Upper lobe of right lung (tissue), 1 donor: ENCODE measurements at regions not wholly inside any gene's neighbourhood (a gene's known extent, or its start where the extent isn't known, plus 50 kb on each side); places are given as distances from the start of the nearest gene placed in this dataset.

Experiments
- ATAC-seq: fragments of 200-7000 bp; cut with Tn5 transposase; one replicate; pipeline ENCODE4 v1.9.1; 2020; ENCODE audit warnings: mild to moderate bottlenecking, moderate library complexity
- DNase-seq: peaks from one replicate; pipeline ENCODE4 v3.0.0-alpha.2; 2020
- H3K27ac ChIP-seq: fragments of 200-600 bp; one replicate; pipeline ENCODE4 v1.8.0; 2022
- H3K27me3 ChIP-seq: fragments of 200-600 bp; one replicate; pipeline ENCODE4 v1.8.0; 2022; ENCODE audit warnings: mild to moderate bottlenecking
- H3K36me3 ChIP-seq: fragments of 200-600 bp; one replicate; pipeline ENCODE4 v1.8.0; 2022
- H3K4me1 ChIP-seq: fragments of 200-600 bp; one replicate; pipeline ENCODE4 v1.8.0; 2022
- H3K4me3 ChIP-seq: fragments of 200-600 bp; one replicate; pipeline ENCODE4 v1.8.0; 2022; ENCODE audit warnings: mild to moderate bottlenecking
- H3K9me3 ChIP-seq: fragments of 200-600 bp; one replicate; pipeline ENCODE4 v1.8.0; 2022
- intact Hi-C: fragments of 100-400 bp; cut with DNase I; formaldehyde crosslinking; loops from one replicate; pipeline ENCODE4 v1.11.0; 2022
- TF ChIP-seq, protein P1 (sequence below): fragments of 200-600 bp; IDR thresholded peaks from one replicate; pipeline ENCODE4 v1.8.0; 2022; ENCODE audit warnings: antibody characterized with exemption
- donor health status: DM: no; HTN: yes; CAD: no; lungs with severe emphysema.

DNA sequence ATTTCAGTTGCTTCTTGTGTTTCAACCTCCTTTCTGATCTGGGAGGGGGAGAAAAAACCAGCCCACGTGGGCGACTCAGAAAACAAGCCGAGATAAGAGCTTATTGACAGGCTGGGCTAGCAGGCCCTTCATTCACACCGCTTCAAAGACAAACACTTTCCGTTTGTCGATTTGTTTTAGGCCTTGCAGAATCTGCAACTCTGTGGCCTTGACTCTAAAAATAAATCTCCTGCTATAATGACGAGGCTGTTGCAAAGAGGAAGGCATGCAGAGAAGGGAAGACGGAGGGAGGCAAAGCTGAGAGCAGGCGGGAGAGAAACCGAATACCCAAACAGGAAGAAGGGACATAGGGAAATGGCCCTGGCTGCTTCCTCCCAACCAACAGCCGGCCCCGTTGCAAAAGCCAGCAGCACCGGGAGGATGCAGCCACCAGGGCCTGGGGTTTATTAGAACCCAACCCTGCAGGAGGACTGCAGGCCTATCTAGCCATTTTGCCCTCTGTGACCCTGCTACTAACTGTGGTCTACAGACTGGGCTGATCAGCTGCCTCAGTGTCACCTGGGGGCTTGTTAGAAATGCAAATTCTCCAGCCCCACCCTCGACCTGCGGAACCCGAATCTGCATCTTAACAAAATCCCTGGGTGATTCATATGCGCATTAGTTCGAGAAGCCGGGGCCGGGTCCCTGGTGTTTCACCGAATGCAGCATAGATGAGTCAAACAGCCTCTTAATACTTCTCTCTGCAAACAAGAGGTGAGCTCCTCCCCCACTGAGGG, 325.5 kb downstream of the BCOR start:
- DNase-seq = no peak
- peak overlapping the region; percentile 51 for H3K27ac ChIP-seq
- no peaks in the 10 kb centered on the region for H3K9me3 ChIP-seq
- no peaks in the 10 kb centered on the region for H3K4me1 ChIP-seq
- intact Hi-C loops = no loop called here
- TF ChIP-seq, protein P1, sequence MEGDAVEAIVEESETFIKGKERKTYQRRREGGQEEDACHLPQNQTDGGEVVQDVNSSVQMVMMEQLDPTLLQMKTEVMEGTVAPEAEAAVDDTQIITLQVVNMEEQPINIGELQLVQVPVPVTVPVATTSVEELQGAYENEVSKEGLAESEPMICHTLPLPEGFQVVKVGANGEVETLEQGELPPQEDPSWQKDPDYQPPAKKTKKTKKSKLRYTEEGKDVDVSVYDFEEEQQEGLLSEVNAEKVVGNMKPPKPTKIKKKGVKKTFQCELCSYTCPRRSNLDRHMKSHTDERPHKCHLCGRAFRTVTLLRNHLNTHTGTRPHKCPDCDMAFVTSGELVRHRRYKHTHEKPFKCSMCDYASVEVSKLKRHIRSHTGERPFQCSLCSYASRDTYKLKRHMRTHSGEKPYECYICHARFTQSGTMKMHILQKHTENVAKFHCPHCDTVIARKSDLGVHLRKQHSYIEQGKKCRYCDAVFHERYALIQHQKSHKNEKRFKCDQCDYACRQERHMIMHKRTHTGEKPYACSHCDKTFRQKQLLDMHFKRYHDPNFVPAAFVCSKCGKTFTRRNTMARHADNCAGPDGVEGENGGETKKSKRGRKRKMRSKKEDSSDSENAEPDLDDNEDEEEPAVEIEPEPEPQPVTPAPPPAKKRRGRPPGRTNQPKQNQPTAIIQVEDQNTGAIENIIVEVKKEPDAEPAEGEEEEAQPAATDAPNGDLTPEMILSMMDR = no peak
- H3K27me3 ChIP-seq = no peaks in the 10 kb centered on the region
- no peaks in the 10 kb centered on the region for H3K36me3 ChIP-seq
- H3K4me3 ChIP-seq = no peak overlapping the region
- peak; percentile 66 for ATAC-seq

DNA sequence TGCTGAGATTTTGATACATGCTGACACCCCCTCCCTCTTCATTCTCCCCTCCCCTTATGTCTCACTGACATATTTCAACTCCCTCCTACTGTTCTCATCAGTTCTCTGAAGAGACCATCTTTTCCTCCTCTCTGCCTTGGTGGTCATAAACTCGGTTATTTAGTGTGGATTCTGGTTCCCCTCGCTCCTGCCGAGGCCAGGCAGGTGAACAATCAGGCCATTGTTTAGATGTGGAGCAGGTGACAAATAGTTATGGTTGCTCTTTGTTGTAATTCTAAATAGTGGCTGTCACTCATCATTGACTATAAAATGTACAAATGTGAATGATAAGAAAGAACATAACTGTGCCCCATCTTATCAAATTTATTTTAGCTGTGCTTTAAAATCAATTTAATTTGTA, 324.6 kb downstream of the BCOR start:
- no peaks in the 10 kb centered on the region for H3K27me3 ChIP-seq
- TF ChIP-seq, protein P1 = no peak

DNA sequence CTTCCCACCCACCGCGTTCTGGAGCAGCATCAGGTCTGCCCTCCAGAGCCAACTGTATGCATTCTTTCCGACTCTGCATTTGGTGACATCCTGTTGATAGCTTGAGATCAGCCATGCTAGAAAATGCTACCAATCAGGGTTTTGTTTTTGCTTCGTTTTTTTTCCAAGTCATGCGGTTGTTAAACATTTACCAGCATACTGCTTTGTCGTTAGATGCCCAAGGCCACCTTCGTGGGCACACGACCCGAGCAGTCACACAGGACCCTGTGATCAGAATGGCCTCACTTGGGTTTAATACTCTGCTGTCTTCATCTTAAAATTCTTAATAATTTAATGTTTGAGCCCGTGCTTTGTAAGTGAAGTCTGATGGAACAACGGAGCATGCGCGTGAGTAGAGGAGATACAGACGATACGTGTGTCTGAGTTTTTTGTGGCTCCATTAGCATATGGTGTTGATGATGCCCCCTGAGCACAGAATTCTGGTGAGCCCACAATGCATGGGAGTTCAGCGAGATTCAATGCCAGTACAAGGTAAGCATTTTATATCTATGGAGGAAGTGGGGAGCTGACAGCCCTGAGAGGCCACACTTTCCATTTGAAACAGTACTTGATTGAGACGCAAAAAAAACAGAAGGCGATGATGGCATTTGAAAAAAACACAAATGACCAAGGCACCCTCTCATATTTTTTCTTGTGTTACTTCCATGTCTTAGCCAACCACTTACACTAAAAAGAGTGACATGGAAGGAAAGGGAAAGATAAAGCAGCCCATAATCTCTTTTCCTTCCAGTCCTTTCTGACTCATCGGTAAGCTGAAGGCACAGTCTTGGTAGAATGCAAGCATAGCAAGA, 323.6 kb downstream of the BCOR start:
- intact Hi-C loops = no loop called here
- no peak for DNase-seq
- no peak for ATAC-seq
- Histone ChIP-seq H3K4me3 (no peak overlapping the region), H3K36me3 (no peaks in the 10 kb centered on the region), H3K4me1 (no peaks in the 10 kb centered on the region), H3K27me3 (no peaks in the 10 kb centered on the region), H3K9me3 (no peaks in the 10 kb centered on the region), H3K27ac (no peak overlapping the region)
- TF ChIP-seq, protein P1 = no peak

More for the DNA sequence above, 324.6 kb downstream of the BCOR start:
- ATAC-seq = no peak
- H3K4me3 ChIP-seq = no peak overlapping the region
- no peak overlapping the region for H3K27ac ChIP-seq
- H3K9me3 ChIP-seq = no peaks in the 10 kb centered on the region
- intact Hi-C loops = no loop called here
- H3K4me1 ChIP-seq = no peaks in the 10 kb centered on the region
- H3K36me3 ChIP-seq = no peaks in the 10 kb centered on the region
- no peak for DNase-seq

DNA sequence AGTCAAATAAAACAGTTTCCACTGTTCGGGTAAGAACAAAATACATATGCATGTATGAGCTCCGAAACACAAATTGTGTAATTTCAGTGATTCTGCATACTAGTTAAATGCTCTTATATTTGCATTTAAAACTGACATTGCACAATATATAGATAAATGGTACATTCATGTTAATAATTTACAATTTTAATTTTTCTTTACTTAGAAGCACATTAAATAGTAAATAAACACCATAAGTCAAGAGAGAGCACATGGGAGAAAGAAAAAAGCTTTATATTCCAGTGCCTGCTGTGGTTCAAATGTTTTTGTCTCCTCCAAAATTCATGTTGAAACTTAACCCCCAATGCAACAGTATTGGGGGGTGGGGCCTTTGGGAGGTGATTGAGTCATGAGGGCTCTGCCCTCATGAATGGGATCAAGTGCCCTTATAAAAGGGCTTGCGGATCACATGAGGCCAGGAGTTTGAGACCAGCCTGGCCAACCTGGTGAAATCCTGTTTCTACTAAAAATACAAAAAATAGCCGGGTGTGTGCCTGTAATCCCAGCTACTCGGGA, 322.9 kb downstream of the BCOR start:
- Histone ChIP-seq H3K36me3 (no peaks in the 10 kb centered on the region), H3K27me3 (no peaks in the 10 kb centered on the region), H3K4me3 (no peak overlapping the region), H3K27ac (no peak overlapping the region), H3K4me1 (no peaks in the 10 kb centered on the region), H3K9me3 (no peaks in the 10 kb centered on the region)
- intact Hi-C loops = no loop called here
- no peak for DNase-seq
- TF ChIP-seq, protein P1 = no peak
- ATAC-seq = no peak

DNA sequence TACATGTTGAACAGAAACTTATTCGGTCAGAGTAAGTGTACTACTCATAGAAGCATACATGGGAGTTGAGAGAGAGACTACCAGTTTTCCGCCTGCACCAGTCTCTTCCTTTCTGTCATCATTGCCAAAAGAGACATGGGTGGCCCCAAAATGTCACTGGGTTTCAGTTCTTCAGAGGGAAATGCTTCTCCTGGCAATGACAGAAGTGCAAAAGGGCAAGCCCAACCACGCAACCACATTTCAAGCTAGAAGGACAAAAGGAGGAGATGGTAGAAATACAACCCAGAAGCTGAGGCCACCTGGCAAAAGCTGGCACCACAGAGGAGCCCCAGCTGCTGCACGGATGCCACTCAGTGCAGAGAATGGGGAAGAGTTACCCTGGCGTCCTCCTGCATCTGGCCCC, 320.1 kb downstream of the BCOR start:
- DNase-seq (no peak), ATAC-seq (no peak)
- H3K4me3 ChIP-seq = no peak overlapping the region
- H3K27ac ChIP-seq = no peak overlapping the region
- TF ChIP-seq, protein P1 = no peak
- intact Hi-C loops = no loop called here
- no peaks in the 10 kb centered on the region for H3K36me3 ChIP-seq
- H3K4me1 ChIP-seq = no peaks in the 10 kb centered on the region
- no peaks in the 10 kb centered on the region for H3K27me3 ChIP-seq
- H3K9me3 ChIP-seq = no peaks in the 10 kb centered on the region
